ENCODE measurements at regions not wholly inside any gene's neighbourhood (a gene's known extent, or its start where the extent isn't known, plus 50 kb on each side); places are given as distances from the start of the nearest gene placed in this dataset.

DNA sequence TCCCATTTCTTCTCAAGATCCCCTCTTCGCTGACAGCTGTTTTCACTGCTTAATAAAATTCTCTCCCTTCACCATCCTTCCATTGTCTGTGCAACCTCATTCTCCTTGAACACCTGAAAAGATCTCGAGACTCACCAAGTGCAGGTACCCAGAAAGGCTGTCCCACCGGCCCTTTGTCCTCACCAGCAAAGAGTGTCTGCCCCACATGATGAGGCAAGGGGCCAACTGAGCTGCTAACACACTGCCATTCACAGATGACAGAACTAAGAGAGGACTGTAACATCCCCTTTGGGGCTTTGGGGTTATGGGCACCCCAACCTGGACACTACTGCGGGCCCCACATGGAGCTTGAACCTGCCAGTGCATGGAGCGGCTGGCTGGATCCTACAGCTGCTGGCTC lies 771.4 kb upstream of the MIR17HG start:
- no peak for TF ChIP-seq EZH2phosphoT487 (conservative IDR thresholded peaks at IDR 0.05; ENCODE audit: low read length)
- TF ChIP-seq, protein P1, sequence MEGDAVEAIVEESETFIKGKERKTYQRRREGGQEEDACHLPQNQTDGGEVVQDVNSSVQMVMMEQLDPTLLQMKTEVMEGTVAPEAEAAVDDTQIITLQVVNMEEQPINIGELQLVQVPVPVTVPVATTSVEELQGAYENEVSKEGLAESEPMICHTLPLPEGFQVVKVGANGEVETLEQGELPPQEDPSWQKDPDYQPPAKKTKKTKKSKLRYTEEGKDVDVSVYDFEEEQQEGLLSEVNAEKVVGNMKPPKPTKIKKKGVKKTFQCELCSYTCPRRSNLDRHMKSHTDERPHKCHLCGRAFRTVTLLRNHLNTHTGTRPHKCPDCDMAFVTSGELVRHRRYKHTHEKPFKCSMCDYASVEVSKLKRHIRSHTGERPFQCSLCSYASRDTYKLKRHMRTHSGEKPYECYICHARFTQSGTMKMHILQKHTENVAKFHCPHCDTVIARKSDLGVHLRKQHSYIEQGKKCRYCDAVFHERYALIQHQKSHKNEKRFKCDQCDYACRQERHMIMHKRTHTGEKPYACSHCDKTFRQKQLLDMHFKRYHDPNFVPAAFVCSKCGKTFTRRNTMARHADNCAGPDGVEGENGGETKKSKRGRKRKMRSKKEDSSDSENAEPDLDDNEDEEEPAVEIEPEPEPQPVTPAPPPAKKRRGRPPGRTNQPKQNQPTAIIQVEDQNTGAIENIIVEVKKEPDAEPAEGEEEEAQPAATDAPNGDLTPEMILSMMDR (IDR thresholded peaks at IDR 0.05; ENCODE audit: insufficient read depth, low read length, poor library complexity, severe bottlenecking): no peak
